ENCODE measurements at regions not wholly inside any gene's neighbourhood (a gene's known extent, or its start where the extent isn't known, plus 50 kb on each side); places are given as distances from the start of the nearest gene placed in this dataset.
A peak's percentile ranks its signal among the peaks of the same experiment; 100 is the strongest.

- Histone ChIP-seq H3K4me3 (no peak overlapping the region), H3K4me1 (ENCODE audit: low read depth) (no peaks in the 10 kb centered on the region), H3K36me3 (ENCODE audit: low read depth) (no peaks in the 10 kb centered on the region), H3K9me3 (no peaks in the 10 kb centered on the region)
- TF ChIP-seq, protein P1, sequence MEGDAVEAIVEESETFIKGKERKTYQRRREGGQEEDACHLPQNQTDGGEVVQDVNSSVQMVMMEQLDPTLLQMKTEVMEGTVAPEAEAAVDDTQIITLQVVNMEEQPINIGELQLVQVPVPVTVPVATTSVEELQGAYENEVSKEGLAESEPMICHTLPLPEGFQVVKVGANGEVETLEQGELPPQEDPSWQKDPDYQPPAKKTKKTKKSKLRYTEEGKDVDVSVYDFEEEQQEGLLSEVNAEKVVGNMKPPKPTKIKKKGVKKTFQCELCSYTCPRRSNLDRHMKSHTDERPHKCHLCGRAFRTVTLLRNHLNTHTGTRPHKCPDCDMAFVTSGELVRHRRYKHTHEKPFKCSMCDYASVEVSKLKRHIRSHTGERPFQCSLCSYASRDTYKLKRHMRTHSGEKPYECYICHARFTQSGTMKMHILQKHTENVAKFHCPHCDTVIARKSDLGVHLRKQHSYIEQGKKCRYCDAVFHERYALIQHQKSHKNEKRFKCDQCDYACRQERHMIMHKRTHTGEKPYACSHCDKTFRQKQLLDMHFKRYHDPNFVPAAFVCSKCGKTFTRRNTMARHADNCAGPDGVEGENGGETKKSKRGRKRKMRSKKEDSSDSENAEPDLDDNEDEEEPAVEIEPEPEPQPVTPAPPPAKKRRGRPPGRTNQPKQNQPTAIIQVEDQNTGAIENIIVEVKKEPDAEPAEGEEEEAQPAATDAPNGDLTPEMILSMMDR (IDR thresholded peaks at IDR 0.05), result no peak
- DNase-seq (no peak), ATAC-seq (peak; percentile 43)
- intact Hi-C loops (cut with DNase I, micrococcal nuclease), result no loop called here
Observed at GRCh38 chr3:117302428-117302827, 592.8 kb downstream of the TUSC7 start.

DNA sequence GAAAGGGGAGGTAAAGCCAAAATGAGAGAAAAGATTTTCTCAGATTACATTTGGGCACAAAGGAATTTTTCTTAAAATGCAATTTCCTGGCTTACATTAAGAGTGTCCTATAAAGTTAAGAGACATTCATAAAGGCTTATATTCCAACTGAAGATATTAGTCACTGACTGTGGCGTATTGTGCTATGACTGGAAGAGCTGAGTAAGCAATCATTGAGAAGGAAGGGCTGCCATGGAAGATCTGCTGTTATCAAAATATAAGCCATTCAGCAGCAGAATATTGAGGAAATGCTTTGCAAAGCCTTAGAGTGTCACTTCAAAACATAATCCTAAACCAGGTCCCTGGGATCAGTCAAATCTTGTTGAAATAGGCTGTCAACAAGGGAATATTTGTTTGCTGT lies 593.9 kb downstream of the TUSC7 start:
- ATAC-seq (peak; percentile 40), DNase-seq (no peak)
- intact Hi-C loops (cut with DNase I, micrococcal nuclease), result no loop called here
- Histone ChIP-seq H3K36me3 (ENCODE audit: low read depth) (no peaks in the 10 kb centered on the region), H3K4me3 (no peak overlapping the region), H3K4me1 (ENCODE audit: low read depth) (no peaks in the 10 kb centered on the region), H3K9me3 (no peaks in the 10 kb centered on the region)
- TF ChIP-seq, protein P1 (IDR thresholded peaks at IDR 0.05), result no peak

- Histone ChIP-seq H3K4me3 (no peak overlapping the region), H3K9me3 (no peaks in the 10 kb centered on the region), H3K36me3 (ENCODE audit: low read depth) (no peaks in the 10 kb centered on the region), H3K4me1 (ENCODE audit: low read depth) (no peaks in the 10 kb centered on the region)
- ATAC-seq (no peak), DNase-seq (no peak)
- TF ChIP-seq, protein P1 (IDR thresholded peaks at IDR 0.05), result no peak
- intact Hi-C loops (cut with DNase I, micrococcal nuclease), result no loop called here
Observed at GRCh38 chr3:117304681-117305080, 595.1 kb downstream of the TUSC7 start.

DNA sequence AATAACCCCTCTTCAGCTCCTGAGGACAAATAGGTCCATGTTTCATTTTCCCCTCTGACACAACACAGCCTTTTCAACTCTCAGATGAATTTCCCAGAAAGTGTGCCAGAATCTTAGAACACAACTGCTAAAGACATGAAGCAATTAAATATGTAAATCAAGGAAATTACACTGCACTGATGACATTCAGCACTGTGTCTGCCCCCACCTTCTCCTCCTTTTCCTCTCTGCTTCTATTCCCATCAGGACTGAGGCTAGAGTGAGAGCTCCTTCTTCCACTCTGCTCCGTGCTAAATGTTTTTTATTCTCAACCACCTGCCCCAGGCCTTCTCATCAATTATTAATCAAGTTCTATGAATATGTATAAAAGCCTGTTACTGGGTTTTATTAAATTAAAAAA lies 596.1 kb downstream of the TUSC7 start:
- Histone ChIP-seq H3K9me3 (no peaks in the 10 kb centered on the region), H3K36me3 (ENCODE audit: low read depth) (no peaks in the 10 kb centered on the region), H3K4me3 (no peak overlapping the region), H3K4me1 (ENCODE audit: low read depth) (no peaks in the 10 kb centered on the region)
- ATAC-seq (no peak), DNase-seq (no peak)
- TF ChIP-seq, protein P1 (IDR thresholded peaks at IDR 0.05), result no peak
- intact Hi-C loops (cut with DNase I, micrococcal nuclease), result no loop called here

- ATAC-seq (no peak), DNase-seq (no peak)
- TF ChIP-seq, protein P1 (IDR thresholded peaks at IDR 0.05), result no peak
- no peaks in the 10 kb centered on the region for H3K36me3 ChIP-seq (ENCODE audit: low read depth)
- no peaks in the 10 kb centered on the region for H3K9me3 ChIP-seq
- intact Hi-C loops (cut with DNase I, micrococcal nuclease), result no loop called here
- no peak overlapping the region for H3K4me3 ChIP-seq
- no peaks in the 10 kb centered on the region for H3K4me1 ChIP-seq (ENCODE audit: low read depth)
Observed at GRCh38 chr3:117306299-117306698, 596.7 kb downstream of the TUSC7 start.

- Histone ChIP-seq H3K9me3 (no peaks in the 10 kb centered on the region), H3K4me3 (no peak overlapping the region), H3K4me1 (ENCODE audit: low read depth) (no peaks in the 10 kb centered on the region), H3K36me3 (ENCODE audit: low read depth) (no peaks in the 10 kb centered on the region)
- ATAC-seq (no peak), DNase-seq (no peak)
- TF ChIP-seq, protein P1 (IDR thresholded peaks at IDR 0.05), result no peak
- intact Hi-C loops (cut with DNase I, micrococcal nuclease), result no loop called here
Observed at GRCh38 chr3:117308353-117308752, 598.8 kb downstream of the TUSC7 start.
